GM13977 (cell line): ENCODE measurements at regions not wholly inside any gene's neighbourhood (a gene's known extent, or its start where the extent isn't known, plus 50 kb on each side); places are given as distances from the start of the nearest gene placed in this dataset.

Source experiments
- DNase-seq: peaks from one replicate; pipeline ENCODE4 v3.0.0; 2012; ENCODE audit warnings: low spot score
- in situ Hi-C: fragments of 300-500 bp; cut with MboI; formaldehyde crosslinking; loops from one replicate; pipeline ENCODE4 v1.12.0; 2022; ENCODE audit warnings: low sequenced_read_pairs, low pct_unique_long_range_greater_than_20kb, mixed read lengths, inconsistent platforms; ENCODE audit not compliant: unreplicated experiment
- TF ChIP-seq, protein P1 (sequence below): IDR thresholded peaks from 2 replicates; pipeline ENCODE4 v1.5.1; 2012; ENCODE audit warnings: mild to moderate bottlenecking, control low read depth; ENCODE audit not compliant: insufficient read depth; ENCODE audit errors: extremely low read depth, missing control alignments

DNA sequence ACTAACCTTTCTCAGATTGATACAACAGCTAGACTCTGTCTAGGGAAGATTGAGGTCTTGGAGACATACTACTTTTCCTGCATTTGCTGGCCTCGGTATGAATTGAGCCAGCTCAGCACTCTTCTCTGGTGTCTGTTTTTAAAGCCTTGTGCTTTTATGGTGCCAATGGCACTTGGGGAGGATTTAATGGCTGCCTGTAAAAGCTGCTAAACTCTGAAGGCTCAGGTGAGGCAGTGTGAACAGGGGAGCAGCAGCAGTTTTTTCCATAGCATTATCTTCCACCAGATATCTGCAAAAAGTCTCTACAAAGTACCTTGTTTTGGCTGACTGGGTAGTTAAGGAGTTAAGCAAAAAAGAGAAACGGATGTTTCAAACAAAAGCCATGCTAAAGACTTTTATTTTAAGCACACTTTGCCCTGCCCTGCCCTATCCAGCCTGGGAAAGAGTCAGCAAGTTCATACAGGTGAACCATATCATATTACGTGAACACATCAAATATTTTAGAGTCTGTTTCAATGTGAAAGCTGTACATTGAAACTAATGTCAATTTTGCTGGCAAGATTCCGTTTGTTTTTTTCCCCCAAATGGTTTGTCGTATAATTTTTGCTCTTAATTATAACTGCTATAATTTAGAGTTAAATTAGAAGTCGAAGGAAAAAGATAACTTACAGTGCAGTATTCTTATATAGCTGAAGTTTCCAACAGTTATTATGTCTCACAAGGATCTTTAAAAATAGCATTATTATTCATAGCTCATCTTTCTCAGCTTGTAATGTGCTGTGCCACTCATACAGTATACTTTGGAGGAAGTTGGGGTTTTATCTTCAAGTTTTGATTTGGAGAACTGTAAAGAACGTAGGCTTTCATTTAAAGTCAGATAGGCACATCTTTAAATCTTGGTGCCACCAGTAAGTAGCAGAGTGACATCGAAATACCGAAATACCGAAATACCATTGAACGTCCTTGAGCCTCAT, 424.1 kb upstream of the CD180 start:
- in situ Hi-C loops, result no loop called here
- no peak for DNase-seq
- TF ChIP-seq, protein P1, sequence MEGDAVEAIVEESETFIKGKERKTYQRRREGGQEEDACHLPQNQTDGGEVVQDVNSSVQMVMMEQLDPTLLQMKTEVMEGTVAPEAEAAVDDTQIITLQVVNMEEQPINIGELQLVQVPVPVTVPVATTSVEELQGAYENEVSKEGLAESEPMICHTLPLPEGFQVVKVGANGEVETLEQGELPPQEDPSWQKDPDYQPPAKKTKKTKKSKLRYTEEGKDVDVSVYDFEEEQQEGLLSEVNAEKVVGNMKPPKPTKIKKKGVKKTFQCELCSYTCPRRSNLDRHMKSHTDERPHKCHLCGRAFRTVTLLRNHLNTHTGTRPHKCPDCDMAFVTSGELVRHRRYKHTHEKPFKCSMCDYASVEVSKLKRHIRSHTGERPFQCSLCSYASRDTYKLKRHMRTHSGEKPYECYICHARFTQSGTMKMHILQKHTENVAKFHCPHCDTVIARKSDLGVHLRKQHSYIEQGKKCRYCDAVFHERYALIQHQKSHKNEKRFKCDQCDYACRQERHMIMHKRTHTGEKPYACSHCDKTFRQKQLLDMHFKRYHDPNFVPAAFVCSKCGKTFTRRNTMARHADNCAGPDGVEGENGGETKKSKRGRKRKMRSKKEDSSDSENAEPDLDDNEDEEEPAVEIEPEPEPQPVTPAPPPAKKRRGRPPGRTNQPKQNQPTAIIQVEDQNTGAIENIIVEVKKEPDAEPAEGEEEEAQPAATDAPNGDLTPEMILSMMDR, result no peak

DNA sequence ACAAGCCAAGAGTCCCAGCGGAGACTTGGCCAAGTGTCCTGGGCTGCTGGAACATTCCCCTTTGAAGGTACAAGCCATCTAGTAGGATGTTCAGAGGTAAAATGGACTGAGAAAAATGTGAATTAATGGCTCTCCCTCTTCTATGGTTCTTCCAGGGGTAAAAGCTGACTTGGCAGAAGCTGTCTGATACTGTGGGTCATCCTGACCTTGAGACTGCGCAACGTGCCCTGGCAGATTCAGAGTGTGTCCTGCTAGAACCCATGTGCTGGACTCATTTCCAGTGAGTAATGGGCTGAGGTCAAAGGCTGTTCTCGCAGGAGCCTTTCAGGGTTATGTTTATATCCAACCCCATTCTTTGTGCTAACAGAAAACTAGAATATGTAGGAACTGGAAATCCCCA, 423.0 kb upstream of the CD180 start:
- TF ChIP-seq, protein P1, result no peak
- in situ Hi-C loops, result no loop called here
- DNase-seq, result no peak

DNA sequence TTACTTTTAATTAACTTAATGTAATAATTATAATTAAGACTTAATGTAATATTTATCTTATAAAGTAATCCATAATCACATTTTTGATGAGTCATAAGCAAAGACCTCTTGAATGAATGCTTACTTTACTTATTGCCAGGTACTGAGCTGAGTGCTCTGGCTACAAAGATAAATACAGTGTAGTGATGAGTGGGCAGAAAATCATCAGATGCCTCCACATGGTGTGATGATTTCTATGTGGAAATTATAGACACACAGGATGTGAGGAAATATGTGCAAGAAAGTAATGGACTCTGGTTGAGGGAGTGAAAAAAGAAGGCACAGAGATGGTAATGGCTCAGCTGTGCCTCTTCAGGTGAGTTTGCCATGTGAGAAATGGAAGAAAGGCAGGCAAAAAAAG, 422.6 kb upstream of the CD180 start:
- in situ Hi-C loops, result no loop called here
- no peak for DNase-seq
- TF ChIP-seq, protein P1, result no peak

DNA sequence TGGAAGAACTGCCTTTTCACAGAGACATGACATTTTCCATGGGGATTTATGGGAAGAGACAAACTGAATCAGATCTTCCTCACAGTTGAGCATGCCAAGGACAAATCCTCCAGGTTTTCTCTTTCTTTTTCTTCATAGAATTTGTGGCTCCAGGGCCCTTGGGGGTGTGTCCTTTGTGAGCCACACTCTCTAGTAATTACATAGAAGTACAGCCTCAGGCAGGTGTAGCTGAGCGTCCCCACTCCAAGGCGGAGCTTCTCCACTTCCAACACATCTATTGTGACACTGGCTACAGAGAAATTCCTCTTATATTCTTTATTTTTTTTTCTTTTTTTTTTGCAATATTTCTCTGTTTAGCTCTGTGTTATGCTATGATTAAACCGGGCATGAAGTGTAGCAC, 420.5 kb upstream of the CD180 start:
- in situ Hi-C loops, result no loop called here
- TF ChIP-seq, protein P1, result no peak
- DNase-seq, result no peak

DNA sequence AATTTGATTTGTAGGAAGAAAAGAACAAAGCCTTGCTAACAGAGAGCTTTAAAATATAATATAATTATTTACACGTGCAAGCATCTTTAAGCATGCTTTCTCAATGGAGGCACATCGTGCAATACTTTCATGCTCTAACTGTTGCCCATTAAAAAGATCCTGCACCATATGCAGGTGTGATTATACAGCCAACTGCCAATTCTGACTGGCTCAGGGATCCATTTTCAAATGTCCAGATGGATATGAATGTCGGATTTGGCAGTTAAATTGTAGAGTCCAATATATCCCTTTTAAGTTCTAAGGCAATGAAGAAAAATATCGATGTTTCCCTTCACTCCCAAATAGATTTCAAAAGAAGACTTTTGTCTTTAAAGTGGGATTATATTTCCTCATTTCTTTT, 416.4 kb upstream of the CD180 start:
- DNase-seq, result no peak
- in situ Hi-C loops, result no loop called here
- TF ChIP-seq, protein P1, result no peak

DNA sequence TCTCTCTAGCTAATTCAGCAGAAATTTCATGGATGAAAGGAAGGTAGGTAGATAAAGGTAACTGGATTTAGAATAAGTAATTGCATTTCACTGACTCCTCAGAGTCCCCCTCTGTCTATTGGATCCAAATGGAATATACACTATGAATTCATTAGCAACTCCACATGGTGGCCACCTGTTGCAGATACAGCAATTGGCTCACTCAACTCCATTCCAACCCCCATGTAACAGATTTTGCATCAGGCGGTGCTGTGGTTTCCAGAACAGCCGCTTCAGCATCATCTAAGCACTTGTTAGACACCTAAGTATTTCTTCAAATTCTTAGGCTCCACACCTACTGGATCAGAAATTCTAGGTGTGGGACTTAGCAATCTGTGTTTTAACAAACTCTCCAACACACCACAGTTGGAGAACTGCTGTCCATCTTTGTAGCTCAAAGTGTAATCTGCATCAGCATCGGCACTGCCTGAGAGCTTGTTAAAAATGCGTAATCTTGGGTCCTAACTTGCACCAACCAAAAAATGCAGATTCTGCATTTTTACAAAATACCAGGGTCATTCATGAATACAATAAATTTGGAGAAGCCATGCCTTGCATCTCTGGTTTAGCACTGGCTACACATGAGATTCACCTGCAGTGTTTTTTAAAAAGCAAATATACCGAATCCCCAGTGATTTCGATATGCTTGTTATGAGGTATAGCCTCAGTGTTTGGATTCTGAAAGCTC, 413.8 kb upstream of the CD180 start:
- no peak for DNase-seq
- in situ Hi-C loops, result no loop called here
- TF ChIP-seq, protein P1, result no peak
